HG03159 (cell line): ENCODE measurements at regions not wholly inside any gene's neighbourhood (a gene's known extent, or its start where the extent isn't known, plus 50 kb on each side); places are given as distances from the start of the nearest gene placed in this dataset.

Experiments used
- ATAC-seq: cut with Tn5 transposase; IDR thresholded peaks from one replicate; pipeline ENCODE4 v1.9.1; 2021; ENCODE audit warnings: mild to moderate bottlenecking, moderate library complexity; ENCODE audit not compliant: unreplicated experiment

DNA sequence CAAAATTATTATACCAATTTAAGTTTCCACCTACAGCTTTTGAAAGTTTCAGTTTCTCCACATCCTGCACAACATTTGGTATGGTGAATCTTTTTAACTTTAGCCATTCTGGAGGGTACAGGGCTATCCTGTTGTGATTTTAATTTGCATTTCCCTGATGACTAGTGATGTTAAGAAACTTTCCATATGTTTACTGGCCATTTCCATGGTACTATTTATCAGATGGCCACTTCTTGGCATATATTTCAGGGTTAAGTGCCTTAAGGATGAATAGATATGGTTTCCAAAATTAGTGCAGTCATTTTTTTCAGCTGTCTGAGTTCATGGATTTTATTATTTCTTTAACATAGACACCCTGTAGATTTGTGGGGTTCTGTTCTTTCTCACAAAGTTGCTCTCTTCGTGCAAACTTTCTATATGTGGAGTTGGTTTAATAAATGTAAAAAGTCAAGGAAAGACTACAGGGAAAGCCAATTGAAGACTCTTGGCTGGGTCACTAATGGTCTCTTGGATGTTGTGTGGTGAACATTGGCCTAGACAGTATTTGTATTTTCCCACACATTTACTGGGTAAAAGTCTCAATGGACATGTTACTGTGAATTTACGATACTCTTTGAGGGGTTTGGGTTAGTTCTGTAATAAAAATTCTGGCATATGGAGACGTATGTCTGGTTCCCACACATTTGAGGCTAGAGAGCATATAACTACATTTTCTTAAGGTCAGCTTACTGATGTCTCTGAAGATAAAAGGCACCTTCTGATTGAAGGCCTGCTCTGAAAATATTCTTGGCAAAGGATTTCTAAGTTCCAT is 147.5 kb upstream of the PDZRN3 start:
- ATAC-seq, result no peak

DNA sequence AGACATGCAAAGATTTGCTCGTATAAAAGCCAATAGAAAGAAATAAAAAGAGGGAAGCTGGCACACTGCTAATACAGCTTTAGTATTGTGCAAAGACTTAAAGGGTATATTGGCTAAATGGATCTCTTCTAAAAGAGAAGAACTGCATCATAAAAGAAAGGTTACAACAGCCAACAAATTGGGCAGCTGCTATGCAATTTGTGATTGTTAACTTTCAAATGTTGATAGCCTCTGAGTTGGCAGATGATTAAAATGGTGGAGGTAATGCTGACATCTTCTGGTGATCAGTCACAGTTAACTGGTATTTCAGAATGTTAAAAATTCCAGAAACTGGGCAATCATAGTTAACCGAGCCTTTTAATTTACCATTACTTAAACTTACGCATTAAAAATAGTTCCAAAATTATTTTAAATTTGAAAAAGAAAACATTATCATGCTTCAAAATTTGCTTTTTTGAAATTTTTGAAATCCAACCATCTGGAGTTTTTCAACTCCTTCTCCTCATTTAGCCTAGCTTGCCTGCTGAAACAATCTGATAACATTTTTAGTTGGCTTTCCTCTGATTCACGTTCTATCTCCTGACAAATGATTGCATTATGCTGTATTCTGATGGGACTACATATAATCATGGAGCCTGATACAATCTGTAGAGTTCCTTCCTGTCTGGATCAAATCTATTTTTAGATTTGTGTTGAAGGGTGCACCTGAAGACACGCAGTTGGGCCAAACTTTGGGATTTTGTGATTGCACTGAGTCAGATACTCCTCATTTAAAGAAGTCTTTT is 144.0 kb upstream of the PDZRN3 start:
- no peak for ATAC-seq

- ATAC-seq, result no peak
Observed at GRCh38 chr3:73766599-73767381, 142.0 kb upstream of the PDZRN3 start.

DNA sequence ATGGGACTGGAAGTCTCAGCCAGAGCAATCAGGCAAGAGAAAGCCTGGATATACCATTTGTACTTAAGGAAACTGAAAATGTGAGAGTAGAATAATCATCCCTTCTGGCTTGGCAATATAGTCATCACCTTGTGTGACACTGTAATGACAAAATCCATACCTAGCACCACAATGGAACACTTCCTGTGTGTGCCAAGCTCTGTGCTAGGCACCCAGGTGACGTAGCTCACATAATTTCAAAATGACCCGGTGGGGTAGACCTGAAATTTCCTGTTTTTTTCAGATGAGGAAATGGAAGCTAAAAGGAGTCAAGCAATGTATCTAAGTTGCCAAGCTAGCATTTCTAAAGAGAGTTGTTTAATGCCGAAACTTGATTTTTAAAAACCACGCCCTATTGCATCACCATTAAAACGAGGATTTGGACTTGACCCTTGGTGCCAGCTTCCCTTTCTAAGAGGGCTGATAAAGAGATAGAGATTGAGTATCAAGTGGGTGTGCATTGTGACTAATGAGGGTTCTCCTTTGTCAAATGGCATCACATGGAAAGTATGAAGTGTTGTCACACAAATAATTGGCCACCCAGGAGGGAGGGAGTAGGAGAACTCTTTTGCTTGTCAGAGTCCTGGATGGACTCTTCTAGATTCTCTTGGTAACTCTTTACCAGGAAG is 141.3 kb upstream of the PDZRN3 start:
- no peak for ATAC-seq

DNA sequence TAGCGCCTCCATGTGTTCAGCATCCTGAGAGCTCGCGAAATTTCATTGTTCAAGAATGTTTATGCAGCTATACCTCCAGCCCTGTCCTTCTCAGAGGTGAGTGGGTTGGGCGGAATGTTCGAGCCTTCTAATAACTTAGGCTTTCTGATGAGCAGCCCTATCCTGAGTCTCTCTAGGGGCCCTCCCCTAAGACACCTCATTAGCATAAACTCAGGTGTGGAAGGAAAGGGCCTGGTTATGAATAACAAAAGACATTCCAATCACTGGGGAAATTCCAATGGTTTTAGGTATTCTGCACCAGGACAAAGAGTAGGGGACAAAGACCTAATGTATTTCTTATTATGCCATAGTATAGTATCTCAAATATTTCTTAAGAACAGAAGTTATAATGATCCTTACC is 138.1 kb upstream of the PDZRN3 start:
- ATAC-seq, result no peak

DNA sequence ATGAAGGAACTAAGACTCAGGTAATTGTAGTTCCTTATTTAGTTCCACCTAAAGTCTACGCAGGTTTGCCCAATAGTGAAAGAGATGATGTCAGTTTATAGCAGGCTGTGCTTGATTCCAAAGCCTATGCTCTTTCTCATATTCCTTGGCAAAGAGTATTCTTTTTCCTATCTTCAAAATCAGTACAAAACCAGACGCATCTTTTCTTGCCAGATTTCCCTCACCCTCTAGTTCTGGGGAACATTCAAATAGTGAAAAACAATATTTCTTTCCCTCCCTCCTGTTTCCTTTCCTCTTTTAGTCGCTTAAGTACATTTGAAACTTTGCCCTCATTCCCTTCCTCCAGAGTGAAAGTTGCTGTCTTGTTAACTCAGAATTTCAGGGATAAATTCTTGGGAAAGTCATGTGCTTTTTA is 134.6 kb upstream of the PDZRN3 start:
- no peak for ATAC-seq

GRCh38 chr3:73757536-73757935 is 132.8 kb upstream of the PDZRN3 start:
- no peak for ATAC-seq

DNA sequence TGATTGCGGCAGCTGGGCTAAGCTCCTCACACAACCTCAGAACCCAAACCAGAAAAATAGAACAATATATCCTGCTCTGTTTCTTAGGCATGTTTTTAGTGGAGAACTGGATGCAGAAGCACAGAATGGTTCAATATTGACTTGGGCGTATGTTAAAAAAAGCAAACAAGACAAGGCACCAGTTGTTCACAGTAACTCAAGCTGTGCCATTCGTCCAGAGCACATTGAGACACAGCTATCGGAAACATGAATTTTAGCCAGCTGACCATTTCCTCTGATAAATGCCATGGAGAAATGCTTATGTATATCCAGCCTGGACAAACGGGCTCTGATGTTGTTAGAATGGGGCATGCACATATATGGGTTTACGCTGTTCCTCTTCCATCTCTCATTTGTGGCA is 129.2 kb upstream of the PDZRN3 start:
- ATAC-seq, result no peak

DNA sequence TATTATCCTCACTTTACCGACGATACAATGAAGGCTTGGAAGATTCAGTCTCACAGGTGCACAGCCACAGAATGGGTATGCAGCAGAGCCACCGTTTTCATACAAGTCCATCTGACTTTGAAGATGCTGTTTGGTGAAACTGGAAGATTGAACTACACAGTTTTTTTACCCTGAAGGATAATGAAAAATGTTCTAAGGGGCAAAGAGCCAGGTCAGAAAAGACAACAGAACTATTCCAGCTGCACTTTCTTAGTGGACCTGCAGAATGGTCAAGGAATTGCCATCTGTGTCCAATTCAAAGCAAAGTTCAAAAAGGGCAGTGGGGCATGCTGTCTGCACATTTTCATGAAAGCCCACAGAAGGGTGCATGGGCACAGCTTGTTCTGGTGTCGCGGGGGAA is 127.6 kb upstream of the PDZRN3 start:
- ATAC-seq, result no peak

- ATAC-seq, result no peak
Observed at GRCh38 chr3:73746623-73747022, 121.9 kb upstream of the PDZRN3 start.

DNA sequence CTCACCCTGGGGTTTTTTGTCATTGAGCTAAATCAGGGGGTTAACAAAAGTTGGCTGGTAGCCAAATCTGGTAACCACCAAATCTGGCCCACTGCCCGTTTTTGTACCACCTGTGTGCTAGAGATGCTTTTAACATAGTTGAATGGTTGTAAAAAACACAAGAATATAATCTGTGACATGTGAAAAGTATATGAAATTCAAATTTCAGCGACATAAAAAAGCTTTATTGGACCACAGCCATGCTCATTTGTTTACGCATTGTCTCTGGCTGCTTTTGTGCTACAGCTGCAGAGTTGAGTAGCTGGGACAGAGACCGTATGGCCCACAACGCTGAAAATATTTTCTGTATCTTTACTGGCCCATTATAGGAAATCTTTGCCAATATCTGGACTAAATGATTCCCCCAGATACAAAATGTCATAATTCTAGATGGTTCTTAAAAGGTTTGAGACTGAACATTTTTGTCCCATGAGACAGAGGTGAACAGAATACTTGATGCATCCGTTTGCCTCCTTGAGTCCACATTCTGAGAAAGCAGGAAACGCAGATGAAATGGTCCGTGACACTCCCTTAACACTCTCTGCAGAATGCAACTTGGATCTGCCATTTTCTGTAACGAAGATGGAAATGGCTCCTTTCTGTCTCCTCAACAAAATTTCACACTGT is 120.9 kb upstream of the PDZRN3 start:
- ATAC-seq, result no peak

GRCh38 chr3:73743551-73743950 is 118.8 kb upstream of the PDZRN3 start:
- no peak for ATAC-seq

DNA sequence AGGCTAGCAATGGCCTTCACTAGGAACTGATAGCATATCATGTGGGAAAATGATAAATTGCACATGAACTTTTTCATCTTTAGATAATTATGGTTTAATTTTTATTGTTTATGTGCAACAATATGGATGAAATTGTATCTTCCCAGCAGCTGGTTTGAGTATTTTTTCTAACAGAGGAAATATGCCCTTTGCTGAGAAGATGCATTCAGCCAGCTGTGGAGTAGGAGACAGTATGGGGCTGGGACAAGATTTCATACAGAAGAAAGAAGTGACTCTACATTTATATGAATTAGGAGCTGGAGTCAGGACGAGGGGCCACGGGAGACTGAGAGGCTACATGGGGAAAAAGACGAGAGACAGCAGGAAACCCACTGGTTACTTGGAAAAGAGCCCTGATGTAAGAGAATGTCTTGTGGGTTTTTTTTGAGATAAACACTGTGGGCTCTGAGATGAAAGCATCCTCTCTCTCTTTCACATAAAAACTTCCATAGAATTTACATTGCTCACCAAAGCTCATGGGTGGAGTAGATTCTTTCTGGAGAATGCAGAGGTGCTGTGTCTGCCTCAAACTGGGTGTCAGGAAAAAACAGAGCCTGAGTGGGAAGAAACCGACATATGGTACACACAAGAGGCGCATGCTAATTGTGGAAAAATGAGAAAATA is 115.2 kb upstream of the PDZRN3 start:
- no peak for ATAC-seq

DNA sequence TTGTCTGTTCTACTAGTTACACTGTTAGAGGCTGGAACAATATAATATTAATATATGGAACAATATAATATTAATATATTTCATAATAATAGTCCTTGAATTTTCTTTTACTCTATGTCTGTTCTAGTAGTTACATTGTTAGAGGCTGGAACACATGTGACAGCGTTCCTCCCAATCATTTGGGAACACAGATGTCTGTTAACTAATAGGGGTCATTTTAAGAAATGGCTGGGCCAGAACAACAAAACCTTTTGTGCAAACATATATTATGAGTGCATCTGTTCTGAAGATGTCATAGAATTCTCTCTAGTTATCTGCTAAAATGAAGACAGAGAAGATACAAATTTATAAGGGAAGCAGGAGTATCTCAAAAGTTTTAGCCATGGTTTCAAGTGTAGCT is 114.0 kb upstream of the PDZRN3 start:
- no peak for ATAC-seq

- ATAC-seq, result no peak
Observed at GRCh38 chr3:73734211-73735089, 109.7 kb upstream of the PDZRN3 start.

GRCh38 chr3:73733746-73734145 is 109.0 kb upstream of the PDZRN3 start:
- no peak for ATAC-seq

GRCh38 chr3:73729969-73730440 is 105.3 kb upstream of the PDZRN3 start:
- ATAC-seq, result no peak

- no peak for ATAC-seq
Observed at GRCh38 chr3:73727854-73728253, 103.1 kb upstream of the PDZRN3 start.
